HG03432 (cell line): ENCODE measurements at regions not wholly inside any gene's neighbourhood (a gene's known extent, or its start where the extent isn't known, plus 50 kb on each side); places are given as distances from the start of the nearest gene placed in this dataset.

ENCODE experiments used
- ATAC-seq: cut with Tn5 transposase; IDR thresholded peaks from one replicate; pipeline ENCODE4 v1.9.1; 2021; ENCODE audit warnings: mild to moderate bottlenecking, moderate library complexity; ENCODE audit not compliant: unreplicated experiment

DNA sequence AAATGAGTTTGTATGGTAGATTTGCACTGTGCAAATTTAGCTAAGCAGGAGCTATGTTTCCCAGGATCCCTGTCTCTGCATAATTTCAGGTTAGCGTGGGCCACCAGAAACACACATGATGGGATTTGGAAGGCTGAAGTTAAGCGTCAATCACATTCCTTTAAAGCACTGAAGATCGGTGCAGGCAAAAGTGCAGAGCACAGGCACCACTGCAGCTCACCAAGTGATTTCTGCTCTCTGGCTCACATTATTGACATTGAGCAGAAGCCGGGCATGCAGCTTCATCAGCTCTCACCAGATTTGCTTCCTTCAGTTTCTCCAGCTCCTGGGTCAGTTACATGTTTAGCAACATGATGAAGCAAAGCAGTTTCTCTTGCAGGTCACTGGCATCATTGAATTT is 256.4 kb upstream of the TGFBR2 start:
- no peak for ATAC-seq

DNA sequence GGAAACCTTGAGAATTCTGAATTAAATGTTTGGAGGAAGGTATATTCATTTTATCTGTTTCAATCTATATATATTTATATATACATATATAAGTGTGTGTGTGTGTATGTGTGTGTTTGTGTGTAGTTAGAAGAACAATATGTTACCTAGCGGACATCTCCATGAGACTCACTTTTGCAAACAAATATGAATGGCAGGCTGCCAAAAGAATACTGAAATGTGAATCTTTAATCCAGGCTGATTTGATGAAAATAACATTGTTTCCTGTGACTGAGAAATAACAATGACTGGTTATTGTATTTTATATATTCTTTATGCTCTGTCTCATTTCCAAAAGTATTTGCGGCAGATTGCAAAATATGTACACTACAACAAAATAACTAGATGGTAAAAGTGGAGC is 255.5 kb upstream of the TGFBR2 start:
- no peak for ATAC-seq

DNA sequence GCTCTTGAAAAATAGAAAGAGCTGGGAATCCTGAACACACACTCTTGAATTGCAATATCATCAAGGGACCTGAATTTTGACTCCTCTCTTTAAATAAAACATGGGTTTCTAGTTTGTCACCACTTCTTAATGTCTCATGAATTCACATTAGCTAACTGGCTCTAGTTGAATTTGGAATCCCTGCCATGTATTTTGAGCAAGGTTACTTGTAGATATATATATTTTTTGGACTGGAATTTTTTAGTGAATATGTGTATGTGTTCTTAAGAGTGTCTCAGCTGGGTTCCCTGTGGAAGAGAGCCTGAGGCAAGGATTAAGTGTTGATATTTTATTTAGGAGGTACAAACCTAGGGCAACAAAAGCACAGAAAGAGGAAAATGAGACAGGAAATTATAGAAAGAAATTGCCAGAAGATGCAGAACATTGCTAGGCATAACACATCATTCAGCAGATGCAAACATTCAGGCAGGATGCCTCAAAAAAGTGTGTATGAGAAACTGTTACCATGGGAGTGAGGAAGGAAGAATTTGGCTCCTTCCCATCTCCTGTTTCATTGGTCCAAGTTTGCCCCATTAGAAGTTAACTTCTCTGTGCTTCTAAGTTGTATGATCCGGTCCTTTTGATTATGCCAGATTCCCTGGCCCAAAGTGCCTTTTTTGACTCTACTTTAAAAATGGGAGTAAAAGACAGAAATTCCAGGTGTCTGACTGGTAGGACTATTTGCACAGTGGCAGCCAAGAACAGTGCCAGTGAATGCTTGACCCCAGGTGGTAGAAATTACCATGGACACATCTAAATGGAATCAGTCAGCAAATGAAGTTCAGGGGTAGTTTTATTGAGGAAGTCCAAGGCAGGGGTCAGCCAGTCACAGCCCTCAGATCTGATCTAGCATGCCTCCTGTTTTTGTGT is 253.7 kb upstream of the TGFBR2 start:
- ATAC-seq: no peak

DNA sequence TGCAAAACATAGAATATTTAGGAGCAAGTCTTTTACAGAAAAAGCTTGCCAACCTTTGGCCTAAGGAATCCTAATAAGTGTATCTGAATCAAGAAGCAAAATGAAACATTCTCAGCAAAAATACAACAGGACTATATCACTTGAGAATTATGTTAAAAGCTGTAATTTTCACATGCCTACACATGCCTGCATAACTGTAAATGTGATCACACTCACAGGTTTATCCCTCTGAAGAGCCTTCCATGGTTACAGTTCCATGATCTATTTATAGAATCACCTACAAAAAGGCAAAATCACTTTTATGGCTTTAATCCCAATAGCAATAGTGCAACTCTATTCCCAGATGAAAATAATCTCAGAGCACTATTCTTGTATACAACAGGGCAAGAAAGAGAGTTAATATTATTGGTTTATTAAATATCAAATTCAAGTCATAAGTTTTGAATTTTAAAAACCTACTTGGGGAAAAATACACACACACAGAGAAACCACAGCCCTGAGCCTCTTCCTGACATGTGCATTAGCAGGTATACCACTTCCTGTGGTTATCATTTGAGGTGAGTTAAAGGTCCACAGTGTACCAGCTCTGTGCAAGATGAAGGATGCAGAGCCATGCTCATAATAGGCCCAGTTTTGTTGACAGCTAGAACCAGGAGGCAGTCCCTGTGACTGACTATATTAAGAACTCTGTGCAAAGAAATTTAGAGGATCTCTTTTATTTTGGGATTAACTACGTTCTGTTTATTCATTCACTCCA is 252.5 kb upstream of the TGFBR2 start:
- ATAC-seq: peak; percentile 97

DNA sequence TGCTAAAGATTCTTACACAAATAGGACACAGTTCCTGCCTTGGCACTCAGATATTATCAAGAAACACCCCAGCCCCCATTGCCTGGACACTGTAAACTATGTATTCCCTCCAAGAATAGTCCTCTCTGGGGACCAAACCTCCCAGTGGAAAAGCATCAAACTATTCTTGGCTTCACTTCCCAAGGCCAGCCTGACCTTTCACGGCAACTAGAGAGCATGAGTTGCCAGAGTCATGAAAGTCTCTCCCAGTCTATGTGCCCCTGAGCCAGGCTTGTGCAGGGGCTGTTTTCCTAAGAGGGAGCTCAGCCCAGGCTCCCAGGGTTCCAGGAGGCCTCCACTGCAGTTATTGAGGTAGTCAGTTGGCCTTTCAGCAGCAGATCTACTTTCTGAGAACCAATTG is 251.9 kb upstream of the TGFBR2 start:
- ATAC-seq: no peak

DNA sequence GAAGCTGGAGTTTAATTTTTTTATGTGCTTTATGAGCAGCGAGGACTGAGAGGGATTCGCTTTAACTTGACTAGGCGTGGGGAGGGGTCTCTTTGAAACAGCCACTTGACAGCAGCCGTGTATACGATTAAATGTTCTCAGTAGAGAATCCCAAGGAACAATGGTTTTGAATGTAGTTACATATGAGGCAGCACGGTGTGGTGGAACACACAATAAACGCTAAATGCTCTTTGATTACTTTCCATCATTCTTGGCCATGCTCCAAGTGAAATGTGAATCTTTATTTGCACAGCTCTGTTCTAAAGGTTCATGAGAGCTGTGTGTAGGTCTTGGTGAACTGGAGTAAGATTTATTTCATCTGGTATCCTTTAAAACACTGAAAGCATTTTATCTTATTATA is 251.4 kb upstream of the TGFBR2 start:
- no peak for ATAC-seq

DNA sequence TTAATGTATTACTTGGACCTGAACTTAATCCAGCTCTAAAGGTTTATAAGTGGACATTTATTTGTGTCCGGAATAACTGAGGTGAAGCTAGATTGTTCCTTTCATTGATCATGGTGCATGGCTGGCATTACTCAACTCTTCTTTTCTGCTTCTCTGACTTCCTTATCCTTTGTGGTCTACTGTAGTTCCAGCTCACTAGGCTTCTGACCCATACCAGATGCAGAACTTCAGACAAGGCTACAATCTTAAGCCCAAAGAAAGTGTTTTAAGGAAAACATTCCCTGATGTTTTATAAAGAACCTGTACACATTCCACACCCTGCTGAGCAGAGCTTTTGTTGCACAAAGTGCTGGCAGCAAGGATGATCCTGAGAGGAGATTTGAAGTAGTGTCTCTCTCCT is 250.8 kb upstream of the TGFBR2 start:
- no peak for ATAC-seq

DNA sequence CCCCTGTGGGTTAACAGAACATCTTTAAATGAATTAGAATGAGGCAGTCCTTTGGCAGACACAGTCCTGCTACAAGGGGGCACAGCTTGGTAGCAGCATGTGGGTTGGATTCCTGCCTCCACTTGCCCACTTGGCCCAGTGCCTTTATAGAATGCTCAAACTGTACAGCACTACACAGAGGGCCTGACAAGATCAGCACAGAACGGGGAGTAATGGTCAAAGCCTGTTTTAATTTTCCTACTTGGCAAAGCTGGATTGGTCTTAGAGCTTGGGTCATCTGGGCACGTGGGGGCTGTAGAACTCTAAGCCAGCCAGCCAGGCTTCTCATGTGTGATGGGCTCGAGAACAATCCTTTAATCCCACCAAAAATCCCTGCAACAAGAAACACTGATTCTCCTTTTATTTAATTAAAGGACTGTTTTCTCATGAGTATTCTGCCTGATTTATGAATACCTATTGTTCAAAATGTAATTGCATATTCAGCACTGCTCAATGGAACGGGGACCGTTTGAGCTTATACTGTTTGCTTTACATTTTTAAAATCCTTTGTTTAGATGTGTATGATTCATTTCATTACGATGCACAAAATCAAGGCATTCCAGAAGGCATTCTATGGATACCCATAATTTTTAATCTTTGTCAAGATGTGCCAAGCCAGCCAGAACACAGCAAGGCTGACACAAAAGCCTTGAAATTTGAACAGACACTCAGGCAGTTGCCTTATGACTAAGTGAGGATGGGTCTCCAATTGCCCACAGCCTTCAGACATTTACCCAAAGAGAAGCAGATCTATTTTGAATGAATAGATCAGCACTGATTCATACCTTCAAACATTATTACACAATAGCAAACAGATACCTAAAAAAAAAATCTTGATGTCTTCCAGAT is 249.3 kb upstream of the TGFBR2 start:
- ATAC-seq: no peak

DNA sequence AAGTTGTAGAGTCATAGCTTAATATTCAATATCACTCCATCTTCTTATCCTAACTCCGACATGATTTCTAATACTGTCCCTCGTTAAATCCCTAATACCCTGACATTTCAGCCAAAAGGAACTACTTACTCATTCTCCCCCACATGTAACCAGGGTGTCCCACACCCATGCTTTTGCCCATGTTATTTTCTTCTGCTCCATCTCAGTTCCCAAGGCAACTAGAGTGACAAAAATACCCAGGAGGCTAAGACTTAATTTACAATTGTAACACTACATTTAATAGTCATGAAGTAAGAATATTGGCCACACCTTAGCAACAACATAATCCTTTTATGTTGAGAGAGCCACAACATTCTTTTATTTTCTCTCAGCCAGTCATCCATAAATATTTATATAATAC is 248.5 kb upstream of the TGFBR2 start:
- no peak for ATAC-seq

DNA sequence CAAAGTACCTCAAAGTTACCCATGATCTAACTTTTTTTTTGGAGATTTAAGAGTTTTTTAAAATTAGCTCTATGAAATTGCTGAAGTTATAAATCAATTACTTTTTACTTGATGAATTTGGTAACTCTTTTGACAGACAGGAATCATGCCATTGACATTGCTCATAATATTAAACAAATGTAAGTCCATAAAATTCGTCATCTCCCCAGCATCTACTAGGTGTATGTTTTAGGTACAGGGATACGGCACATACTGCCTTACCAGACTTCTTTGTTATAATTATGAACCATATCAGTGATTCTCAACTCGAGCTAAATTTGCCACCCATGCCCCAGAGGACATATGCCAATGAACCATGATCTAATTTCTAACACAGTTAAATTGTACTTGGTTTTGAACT is 247.5 kb upstream of the TGFBR2 start:
- ATAC-seq: no peak

DNA sequence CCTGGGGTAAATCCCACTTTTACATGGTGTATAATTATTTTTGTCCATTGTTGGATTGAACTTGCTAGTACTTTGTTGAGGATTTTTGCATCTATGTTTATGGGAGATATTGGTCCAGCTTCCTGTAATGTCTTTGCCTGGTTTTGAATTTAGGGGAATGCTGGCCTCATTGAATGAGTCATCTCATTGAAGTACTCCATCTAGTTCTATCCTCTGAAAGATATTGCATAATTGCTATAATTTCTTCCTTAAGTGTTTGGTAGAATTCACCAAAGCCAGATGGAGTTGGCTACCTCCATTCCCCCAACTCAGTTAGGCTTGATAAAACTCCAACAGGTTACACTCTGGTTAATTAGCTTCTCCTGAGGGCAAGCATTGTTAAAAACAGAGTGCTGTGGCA is 237.4 kb upstream of the TGFBR2 start:
- ATAC-seq: no peak

DNA sequence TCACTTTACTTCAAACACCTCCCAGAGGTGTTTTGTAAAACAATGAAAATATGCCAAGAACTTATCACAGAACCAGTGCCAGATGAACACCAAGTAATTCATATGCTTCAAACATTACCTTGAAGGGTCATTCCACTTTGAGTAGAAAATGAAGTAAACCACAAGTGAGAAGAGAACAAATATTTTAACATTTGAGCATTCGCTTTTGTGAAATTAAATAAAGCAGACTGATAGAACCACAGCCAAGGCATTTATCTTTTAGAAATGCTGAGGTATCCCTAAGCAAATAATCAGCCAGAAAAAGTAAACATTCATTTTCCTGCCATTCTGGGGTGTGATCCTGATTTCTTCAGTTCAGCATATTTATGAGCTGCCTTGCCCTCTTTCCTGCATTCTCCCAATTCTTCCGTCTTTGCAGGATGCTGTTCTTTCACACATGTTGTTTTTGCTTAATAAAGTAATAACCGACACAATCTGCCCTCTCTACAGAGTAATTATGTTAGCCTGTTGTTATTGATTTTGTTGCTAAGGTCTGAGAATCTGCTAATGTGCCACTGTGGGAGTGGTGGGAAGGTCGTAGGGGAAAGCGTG is 235.6 kb upstream of the TGFBR2 start:
- ATAC-seq: no peak

DNA sequence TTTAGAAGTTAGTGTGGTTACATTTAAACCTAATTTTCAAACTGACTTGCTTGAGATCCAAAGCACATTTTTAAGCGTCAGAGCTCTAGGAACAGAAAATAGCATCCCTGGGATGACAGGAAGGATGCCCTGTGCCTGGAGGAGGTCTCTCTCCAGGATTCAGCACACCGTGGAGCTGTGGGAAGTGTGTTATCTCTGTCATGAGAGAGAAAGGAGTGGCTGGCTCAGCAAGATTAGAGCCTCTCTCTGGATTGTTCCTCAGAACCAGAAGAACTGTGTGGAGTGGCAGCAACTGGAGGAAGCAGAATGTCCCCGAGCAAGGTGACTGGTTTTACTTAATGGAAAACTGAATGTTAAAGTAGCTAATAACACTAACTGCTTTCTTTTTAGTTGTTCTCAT is 233.6 kb upstream of the TGFBR2 start:
- ATAC-seq: no peak

DNA sequence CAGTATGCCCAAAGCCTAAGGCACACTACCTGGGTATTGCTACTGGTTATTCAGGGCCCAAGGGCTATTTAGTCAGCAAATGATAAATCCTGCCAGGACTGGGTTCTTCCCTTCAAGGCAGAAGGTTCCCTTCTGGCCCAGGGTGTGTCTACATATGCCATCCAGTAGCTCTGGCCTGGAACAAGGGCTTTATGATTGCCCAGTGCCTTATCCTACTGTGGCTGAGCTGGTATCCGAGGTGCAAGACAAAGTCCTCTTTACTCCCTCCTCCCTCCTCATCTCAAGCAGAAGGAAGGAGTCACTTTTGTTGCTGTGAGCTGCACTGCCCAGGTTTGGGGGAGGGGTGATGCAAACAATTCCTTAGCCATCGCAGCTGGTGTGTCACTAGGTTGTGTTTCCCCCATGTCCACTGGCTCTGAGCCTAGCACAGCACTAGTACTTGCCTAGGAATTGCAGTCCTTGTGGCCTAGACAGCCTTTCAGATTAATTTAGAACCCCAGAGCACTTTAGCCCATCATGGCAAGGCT is 221.8 kb upstream of the TGFBR2 start:
- ATAC-seq: no peak

DNA sequence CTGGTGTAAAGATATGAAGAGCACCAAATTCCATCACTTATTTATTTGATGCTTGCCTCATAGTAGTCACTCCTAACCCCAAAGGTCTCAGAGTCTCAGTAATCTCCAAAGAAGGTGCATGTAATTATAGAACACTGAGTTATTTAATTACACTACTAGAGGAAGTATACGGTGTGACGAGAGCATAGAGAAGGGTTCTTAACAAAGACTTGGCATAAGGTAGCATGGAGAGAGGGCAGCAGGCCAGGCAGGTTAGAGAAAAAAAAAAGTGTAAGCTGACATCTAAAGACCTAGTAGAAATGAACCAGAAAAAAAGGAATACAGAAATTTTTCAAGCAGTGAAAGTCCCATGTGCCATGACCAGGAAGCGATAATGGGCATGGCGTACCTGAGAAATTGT is 213.3 kb upstream of the TGFBR2 start:
- ATAC-seq: no peak

DNA sequence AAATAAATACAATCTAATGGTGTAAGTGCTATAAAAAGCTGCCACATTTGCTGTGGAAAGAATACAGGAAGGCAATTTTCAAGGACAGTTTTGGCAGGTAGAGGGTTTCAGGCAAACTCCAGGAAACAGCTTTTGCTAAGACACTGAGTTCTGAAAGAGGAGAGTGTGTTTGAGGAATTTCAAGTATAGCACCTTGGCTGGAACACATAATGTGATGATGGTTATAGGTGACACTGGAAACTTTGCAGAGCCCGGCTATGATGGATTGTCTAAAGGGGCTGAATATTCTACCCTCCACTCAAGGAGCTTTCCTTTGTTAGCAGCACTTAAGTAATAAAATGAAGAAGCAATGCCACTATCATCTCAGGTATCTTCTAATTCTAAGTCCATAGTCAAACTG is 209.4 kb upstream of the TGFBR2 start:
- ATAC-seq: no peak

DNA sequence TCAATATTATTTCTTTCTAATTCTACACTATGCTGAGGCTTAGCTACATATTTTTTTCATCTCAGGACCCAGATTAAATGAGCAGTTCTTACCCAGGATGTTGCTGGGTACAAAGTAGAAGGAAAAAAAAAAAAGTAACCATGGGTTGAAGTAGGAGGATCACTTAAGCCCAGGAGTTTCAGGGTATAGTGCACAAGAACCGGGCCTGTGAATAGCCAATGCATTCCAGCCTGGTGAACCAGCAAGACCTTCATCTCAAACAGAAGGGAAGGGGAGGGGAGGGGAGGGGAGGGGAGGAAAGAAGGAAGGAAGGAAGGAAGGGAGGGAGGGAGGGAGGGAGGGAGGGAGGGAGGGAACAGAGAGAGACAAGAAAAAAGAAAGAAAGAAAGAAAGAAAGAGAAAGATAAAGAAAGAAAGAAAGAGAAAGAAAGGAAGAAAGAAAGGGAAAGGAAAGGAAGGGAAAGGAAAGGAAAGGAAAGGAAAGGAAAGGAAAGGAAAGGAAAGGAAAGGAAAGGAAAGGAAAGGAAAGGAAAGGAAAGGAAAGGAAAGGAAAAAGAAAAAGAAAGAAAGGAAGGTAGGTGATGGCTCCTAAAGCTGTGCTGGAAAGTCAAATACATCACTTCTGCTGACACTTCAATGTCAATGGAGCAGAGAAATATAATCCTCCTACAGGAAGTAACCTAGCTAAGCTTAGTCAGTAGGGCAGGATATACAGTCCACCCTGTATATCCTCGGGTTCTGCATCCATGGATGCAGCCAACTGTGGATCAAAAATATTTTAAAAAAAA is 206.8 kb upstream of the TGFBR2 start:
- ATAC-seq: no peak

DNA sequence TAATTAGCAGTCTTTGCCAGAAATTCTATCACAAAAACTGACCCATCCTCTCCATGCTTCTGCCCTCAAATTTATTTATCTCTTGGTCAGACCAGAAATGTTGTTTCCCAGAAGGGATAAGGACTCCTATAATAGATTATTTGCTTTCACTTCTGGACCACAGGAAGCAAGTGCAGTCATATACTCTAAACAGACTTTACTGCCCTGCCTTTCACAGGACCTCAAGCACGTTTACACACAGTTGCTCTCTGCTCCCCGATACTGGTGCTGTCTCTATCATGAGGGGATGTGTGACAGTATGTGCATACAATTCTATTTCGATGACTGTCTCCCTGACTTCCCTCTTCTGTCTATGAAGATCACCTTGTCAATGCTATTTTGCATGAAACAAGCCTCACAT is 205.5 kb upstream of the TGFBR2 start:
- ATAC-seq: no peak

DNA sequence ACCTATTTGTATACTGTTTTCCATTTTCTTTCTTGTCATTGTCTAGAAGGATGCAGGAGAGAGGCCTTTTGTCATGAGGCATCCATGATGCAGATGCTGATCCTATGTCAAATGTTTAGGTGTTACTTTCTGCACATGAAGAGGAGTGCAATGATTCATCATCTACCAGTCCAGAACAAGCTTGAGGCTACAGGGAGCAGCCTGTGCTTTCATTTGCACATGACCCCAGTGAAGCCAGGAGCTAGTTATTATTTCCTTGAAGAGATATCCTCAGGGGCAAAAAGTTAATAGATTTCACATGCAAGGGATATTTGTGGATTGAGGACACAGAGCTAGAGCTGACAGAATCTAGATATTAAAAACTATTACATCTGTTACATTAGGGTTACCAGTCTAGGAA is 204.4 kb upstream of the TGFBR2 start:
- no peak for ATAC-seq

DNA sequence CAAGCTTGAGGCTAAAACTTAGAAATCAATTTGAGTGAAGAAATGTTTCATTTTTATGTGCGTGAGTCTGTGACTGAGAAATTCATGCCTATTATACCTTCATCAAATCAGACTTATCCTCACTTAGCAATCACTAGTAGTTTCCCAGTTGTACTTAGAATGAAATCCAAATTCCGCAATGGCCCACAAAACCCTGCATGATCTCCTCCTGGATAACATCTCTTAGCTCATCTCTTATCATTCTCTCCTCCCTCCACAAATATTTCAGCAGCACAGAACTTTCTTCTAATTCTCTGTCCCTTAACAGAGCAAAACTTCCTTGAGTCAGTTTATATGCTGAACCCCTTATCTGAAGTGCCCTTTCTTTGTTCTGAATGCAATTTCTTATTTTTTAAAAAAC is 198.8 kb upstream of the TGFBR2 start:
- ATAC-seq: no peak
